ENCODE measurements at regions not wholly inside any gene's neighbourhood (a gene's known extent, or its start where the extent isn't known, plus 50 kb on each side); places are given as distances from the start of the nearest gene placed in this dataset.

DNA sequence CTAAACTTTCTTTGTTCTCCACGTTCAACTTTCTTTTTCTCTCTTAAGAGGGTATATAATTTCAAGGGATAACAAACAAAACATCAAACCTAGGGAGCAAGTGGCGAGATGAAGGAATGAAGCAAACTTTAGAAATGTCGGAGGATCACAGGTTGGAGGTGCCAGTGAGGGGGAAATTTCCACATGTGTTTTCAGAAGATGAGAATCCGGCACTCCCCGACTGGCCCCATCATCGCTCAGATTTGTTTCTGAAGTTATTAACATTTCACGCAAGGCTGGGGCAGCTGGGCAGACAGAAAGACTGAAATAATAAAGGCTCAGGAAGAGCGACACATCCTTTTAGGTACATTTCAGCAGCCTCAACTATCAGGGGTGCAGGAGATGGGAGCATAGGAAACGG lies 134.9 kb downstream of the SMIM20 start:
- TF ChIP-seq, protein P1, sequence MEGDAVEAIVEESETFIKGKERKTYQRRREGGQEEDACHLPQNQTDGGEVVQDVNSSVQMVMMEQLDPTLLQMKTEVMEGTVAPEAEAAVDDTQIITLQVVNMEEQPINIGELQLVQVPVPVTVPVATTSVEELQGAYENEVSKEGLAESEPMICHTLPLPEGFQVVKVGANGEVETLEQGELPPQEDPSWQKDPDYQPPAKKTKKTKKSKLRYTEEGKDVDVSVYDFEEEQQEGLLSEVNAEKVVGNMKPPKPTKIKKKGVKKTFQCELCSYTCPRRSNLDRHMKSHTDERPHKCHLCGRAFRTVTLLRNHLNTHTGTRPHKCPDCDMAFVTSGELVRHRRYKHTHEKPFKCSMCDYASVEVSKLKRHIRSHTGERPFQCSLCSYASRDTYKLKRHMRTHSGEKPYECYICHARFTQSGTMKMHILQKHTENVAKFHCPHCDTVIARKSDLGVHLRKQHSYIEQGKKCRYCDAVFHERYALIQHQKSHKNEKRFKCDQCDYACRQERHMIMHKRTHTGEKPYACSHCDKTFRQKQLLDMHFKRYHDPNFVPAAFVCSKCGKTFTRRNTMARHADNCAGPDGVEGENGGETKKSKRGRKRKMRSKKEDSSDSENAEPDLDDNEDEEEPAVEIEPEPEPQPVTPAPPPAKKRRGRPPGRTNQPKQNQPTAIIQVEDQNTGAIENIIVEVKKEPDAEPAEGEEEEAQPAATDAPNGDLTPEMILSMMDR (IDR thresholded peaks at IDR 0.05; ENCODE audit: low read depth, low read length, missing input control) = no peak
- TF ChIP-seq HNF4G (IDR thresholded peaks at IDR 0.05) (no peak), GABPA (IDR thresholded peaks at IDR 0.05 in 1 of 2, conservative IDR thresholded peaks at IDR 0.05 in 1 of 2) (no peak), RAD21 (IDR thresholded peaks at IDR 0.05) (no peak), YY1 (IDR thresholded peaks at IDR 0.05) (no peak), JUND (IDR thresholded peaks at IDR 0.05) (no peak), SP1 (IDR thresholded peaks at IDR 0.05) (no peak), TAF1 (conservative IDR thresholded peaks at IDR 0.05) (no peak), RXRA (IDR thresholded peaks at IDR 0.05) (no peak)
- TF ChIP-seq, protein P2, sequence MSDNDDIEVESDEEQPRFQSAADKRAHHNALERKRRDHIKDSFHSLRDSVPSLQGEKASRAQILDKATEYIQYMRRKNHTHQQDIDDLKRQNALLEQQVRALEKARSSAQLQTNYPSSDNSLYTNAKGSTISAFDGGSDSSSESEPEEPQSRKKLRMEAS (IDR thresholded peaks at IDR 0.05) = no peak
- TF ChIP-seq, protein P3, sequence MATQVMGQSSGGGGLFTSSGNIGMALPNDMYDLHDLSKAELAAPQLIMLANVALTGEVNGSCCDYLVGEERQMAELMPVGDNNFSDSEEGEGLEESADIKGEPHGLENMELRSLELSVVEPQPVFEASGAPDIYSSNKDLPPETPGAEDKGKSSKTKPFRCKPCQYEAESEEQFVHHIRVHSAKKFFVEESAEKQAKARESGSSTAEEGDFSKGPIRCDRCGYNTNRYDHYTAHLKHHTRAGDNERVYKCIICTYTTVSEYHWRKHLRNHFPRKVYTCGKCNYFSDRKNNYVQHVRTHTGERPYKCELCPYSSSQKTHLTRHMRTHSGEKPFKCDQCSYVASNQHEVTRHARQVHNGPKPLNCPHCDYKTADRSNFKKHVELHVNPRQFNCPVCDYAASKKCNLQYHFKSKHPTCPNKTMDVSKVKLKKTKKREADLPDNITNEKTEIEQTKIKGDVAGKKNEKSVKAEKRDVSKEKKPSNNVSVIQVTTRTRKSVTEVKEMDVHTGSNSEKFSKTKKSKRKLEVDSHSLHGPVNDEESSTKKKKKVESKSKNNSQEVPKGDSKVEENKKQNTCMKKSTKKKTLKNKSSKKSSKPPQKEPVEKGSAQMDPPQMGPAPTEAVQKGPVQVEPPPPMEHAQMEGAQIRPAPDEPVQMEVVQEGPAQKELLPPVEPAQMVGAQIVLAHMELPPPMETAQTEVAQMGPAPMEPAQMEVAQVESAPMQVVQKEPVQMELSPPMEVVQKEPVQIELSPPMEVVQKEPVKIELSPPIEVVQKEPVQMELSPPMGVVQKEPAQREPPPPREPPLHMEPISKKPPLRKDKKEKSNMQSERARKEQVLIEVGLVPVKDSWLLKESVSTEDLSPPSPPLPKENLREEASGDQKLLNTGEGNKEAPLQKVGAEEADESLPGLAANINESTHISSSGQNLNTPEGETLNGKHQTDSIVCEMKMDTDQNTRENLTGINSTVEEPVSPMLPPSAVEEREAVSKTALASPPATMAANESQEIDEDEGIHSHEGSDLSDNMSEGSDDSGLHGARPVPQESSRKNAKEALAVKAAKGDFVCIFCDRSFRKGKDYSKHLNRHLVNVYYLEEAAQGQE (IDR thresholded peaks at IDR 0.05) = no peak

Measured in liver (tissue), 3 donors.